NB4 (cell line): ENCODE measurements at regions not wholly inside any gene's neighbourhood (a gene's known extent, or its start where the extent isn't known, plus 50 kb on each side); places are given as distances from the start of the nearest gene placed in this dataset.

Experiments used
- POLR2A ChIP-seq: IDR thresholded peaks from 2 replicates; pipeline ENCODE4 v1.6.1; 2011; ENCODE audit warnings: mild to moderate bottlenecking; ENCODE audit not compliant: insufficient read length; ENCODE audit errors: extremely low read depth
- TF ChIP-seq, protein P1 (sequence below): IDR thresholded peaks from one replicate; pipeline ENCODE4 v1.5.1; 2012; ENCODE audit warnings: low read depth, low read length
- TF ChIP-seq, protein P2 (sequence below): IDR thresholded peaks from 2 replicates; pipeline ENCODE4 v1.6.1; 2011; ENCODE audit warnings: low read depth, low read length

DNA sequence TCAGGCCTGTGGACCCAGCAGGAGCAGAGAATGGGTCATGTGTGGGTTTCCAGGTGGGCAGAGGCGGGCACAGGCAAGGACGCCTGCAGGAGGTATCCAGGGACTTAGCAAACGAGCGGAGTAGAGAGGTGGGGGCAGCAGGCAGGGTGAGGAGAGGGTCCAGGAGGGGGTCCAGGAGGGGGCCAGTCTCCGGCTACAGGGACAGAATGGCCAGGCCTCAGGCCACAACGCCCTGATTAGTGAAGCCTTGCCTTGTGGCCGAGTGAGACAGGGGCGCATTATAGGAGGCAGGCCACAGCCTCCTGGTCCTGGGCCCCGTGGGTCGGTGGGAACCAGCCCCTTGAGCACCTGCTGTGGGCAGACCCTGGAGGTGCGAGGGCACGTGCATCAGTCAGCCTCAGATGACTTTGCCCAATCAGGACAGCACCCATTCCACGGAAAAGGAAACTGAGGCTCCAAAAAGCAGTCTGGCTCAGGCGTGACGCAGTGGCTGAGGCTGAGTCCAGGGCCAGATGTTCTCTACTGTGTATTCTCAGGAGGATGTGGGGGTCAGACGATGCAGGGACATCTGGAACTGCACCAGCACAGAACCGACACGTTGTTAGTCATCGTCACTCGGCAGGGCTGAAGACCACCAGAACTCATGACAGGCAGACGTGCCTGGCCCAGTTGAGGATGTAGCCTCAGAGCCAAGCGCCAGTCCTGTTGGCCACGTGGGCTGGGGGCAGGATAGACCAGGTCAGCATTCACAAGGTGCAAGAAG is 113.7 kb downstream of the CRYAA start:
- TF ChIP-seq, protein P1, sequence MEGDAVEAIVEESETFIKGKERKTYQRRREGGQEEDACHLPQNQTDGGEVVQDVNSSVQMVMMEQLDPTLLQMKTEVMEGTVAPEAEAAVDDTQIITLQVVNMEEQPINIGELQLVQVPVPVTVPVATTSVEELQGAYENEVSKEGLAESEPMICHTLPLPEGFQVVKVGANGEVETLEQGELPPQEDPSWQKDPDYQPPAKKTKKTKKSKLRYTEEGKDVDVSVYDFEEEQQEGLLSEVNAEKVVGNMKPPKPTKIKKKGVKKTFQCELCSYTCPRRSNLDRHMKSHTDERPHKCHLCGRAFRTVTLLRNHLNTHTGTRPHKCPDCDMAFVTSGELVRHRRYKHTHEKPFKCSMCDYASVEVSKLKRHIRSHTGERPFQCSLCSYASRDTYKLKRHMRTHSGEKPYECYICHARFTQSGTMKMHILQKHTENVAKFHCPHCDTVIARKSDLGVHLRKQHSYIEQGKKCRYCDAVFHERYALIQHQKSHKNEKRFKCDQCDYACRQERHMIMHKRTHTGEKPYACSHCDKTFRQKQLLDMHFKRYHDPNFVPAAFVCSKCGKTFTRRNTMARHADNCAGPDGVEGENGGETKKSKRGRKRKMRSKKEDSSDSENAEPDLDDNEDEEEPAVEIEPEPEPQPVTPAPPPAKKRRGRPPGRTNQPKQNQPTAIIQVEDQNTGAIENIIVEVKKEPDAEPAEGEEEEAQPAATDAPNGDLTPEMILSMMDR, result no peak
- TF ChIP-seq, protein P2, sequence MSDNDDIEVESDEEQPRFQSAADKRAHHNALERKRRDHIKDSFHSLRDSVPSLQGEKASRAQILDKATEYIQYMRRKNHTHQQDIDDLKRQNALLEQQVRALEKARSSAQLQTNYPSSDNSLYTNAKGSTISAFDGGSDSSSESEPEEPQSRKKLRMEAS, result no peak
- no peak for TF ChIP-seq POLR2A
